KMS-11 (cell line): ENCODE measurements at regions not wholly inside any gene's neighbourhood (a gene's known extent, or its start where the extent isn't known, plus 50 kb on each side); places are given as distances from the start of the nearest gene placed in this dataset.

Source experiments
- H2AFZ ChIP-seq: fragments of 200-600 bp; sonication (generic); 2 replicates; pipeline ENCODE4 v1.6.1; 2016; ENCODE audit warnings: antibody characterized with exemption, mixed run types, low read depth
- H3K27ac ChIP-seq: fragments of 200-600 bp; sonication (generic); 2 replicates; pipeline ENCODE4 v1.6.1; 2016; ENCODE audit warnings: mild to moderate bottlenecking, mixed run types
- H3K27me3 ChIP-seq: fragments of 200-600 bp; sonication (generic); 2 replicates; pipeline ENCODE4 v1.6.1; 2017; ENCODE audit warnings: mild to moderate bottlenecking, low read depth, mixed run types, moderate library complexity; ENCODE audit not compliant: insufficient read depth
- H3K36me3 ChIP-seq: fragments of 200-600 bp; sonication (generic); 2 replicates; pipeline ENCODE4 v1.6.1; 2017; ENCODE audit warnings: mild to moderate bottlenecking, mixed run types; ENCODE audit not compliant: insufficient read depth
- H3K4me1 ChIP-seq: fragments of 200-600 bp; sonication (generic); 2 replicates; pipeline ENCODE4 v1.6.1; 2016; ENCODE audit warnings: mild to moderate bottlenecking, low read depth, mixed run types; ENCODE audit not compliant: poor library complexity, severe bottlenecking
- H3K4me2 ChIP-seq: fragments of 200-600 bp; sonication (generic); 2 replicates; pipeline ENCODE4 v1.7.0; 2016; ENCODE audit warnings: mild to moderate bottlenecking, mixed run types
- H3K4me3 ChIP-seq: fragments of 200-600 bp; sonication (generic); IDR thresholded peaks from 2 replicates; pipeline ENCODE4 v1.6.1; 2017; ENCODE audit warnings: low read depth, low read length, mixed read lengths; ENCODE audit not compliant: insufficient read depth
- H3K79me2 ChIP-seq: fragments of 200-600 bp; sonication (generic); 2 replicates; pipeline ENCODE4 v1.6.1; 2016; ENCODE audit warnings: low read depth, mixed run types; ENCODE audit not compliant: insufficient read depth
- H3K9ac ChIP-seq: fragments of 200-600 bp; sonication (generic); 2 replicates; pipeline ENCODE4 v1.6.1; 2016; ENCODE audit warnings: mild to moderate bottlenecking, mixed run types
- H4K20me1 ChIP-seq: fragments of 200-600 bp; sonication (generic); 2 replicates; pipeline ENCODE4 v1.6.1; 2016; ENCODE audit warnings: mild to moderate bottlenecking, mixed run types; ENCODE audit not compliant: insufficient read depth
- CTCF ChIP-seq: fragments of 200-600 bp; sonication (generic); conservative IDR thresholded peaks from 2 replicates; pipeline ENCODE4 v1.6.1; 2017; ENCODE audit warnings: low read depth, mild to moderate bottlenecking, antibody characterized with exemption, low read length, moderate library complexity, mixed read lengths

GRCh38 chr10:129272176-129272575 lies 194.9 kb upstream of the MGMT start:
- Histone ChIP-seq H4K20me1 (no peaks in the 10 kb centered on the region), H2AFZ (no peak overlapping the region), H3K4me2 (no peak overlapping the region), H3K27ac (no peak overlapping the region), H3K9ac (no peak overlapping the region), H3K27me3 (no peaks in the 10 kb centered on the region), H3K4me1 (no peaks in the 10 kb centered on the region), H3K36me3 (no peaks in the 10 kb centered on the region), H3K4me3 (no peak overlapping the region), H3K79me2 (no peaks in the 10 kb centered on the region)
- TF ChIP-seq CTCF, result no peak

- TF ChIP-seq CTCF, result no peak
- Histone ChIP-seq H3K27ac (no peak overlapping the region), H3K36me3 (no peaks in the 10 kb centered on the region), H3K79me2 (no peaks in the 10 kb centered on the region), H3K4me1 (no peaks in the 10 kb centered on the region), H2AFZ (no peak overlapping the region), H4K20me1 (no peaks in the 10 kb centered on the region), H3K9ac (no peak overlapping the region), H3K4me3 (no peak overlapping the region), H3K4me2 (no peak overlapping the region), H3K27me3 (no peaks in the 10 kb centered on the region)
These were observed 194.0 kb upstream of the MGMT start for GRCh38 chr10:129272866-129273650.

- H2AFZ ChIP-seq, result no peak overlapping the region
- H3K27ac ChIP-seq, result no peak overlapping the region
- H3K4me3 ChIP-seq, result no peak overlapping the region
- H3K4me1 ChIP-seq, result no peaks in the 10 kb centered on the region
- H3K4me2 ChIP-seq, result no peak overlapping the region
- no peaks in the 10 kb centered on the region for H3K27me3 ChIP-seq
- no peaks in the 10 kb centered on the region for H3K79me2 ChIP-seq
- H4K20me1 ChIP-seq, result no peaks in the 10 kb centered on the region
- no peak for TF ChIP-seq CTCF
- no peaks in the 10 kb centered on the region for H3K36me3 ChIP-seq
- H3K9ac ChIP-seq, result no peak overlapping the region
These were observed 193.2 kb upstream of the MGMT start for GRCh38 chr10:129273860-129274259.

- H3K4me2 ChIP-seq, result no peak overlapping the region
- no peaks in the 10 kb centered on the region for H3K36me3 ChIP-seq
- H3K9ac ChIP-seq, result no peak overlapping the region
- H3K27ac ChIP-seq, result no peak overlapping the region
- H3K27me3 ChIP-seq, result no peaks in the 10 kb centered on the region
- H4K20me1 ChIP-seq, result no peaks in the 10 kb centered on the region
- H3K79me2 ChIP-seq, result no peaks in the 10 kb centered on the region
- no peak overlapping the region for H3K4me3 ChIP-seq
- H3K4me1 ChIP-seq, result no peaks in the 10 kb centered on the region
- TF ChIP-seq CTCF, result no peak; the same call in 1 of the 2 replicates
- H2AFZ ChIP-seq, result no peak overlapping the region
These were observed 192.1 kb upstream of the MGMT start for GRCh38 chr10:129274748-129275474.
